ENCODE measurements at regions not wholly inside any gene's neighbourhood (a gene's known extent, or its start where the extent isn't known, plus 50 kb on each side); places are given as distances from the start of the nearest gene placed in this dataset.

- no peak overlapping the region for H3K14ac ChIP-seq (ENCODE audit: low read length)
- no CpG with 5 or more reads among the region's 4 CpGs for WGBS (ENCODE audit: extremely low coverage, insufficient coverage, insufficient read length)
- no peak overlapping the region for H3K4me3 ChIP-seq (ENCODE audit: low read depth, low read length)
- H4K8ac ChIP-seq (ENCODE audit: low read depth, low read length), result no peak overlapping the region
- no peak overlapping the region for H3K27ac ChIP-seq (ENCODE audit: low read depth, low read length)
- no peak overlapping the region for H3K9ac ChIP-seq (ENCODE audit: low read length)
- H3K4me2 ChIP-seq (ENCODE audit: low read length), result no peak overlapping the region
- no peak overlapping the region for H2BK5ac ChIP-seq (ENCODE audit: low read depth, low read length, poor library complexity)
- H3K23ac ChIP-seq (ENCODE audit: low read length), result no peak overlapping the region
- H3K36me3 ChIP-seq (ENCODE audit: control insufficient read depth in 1 of 2, insufficient read depth in 2 of 2, low read length in 2 of 2), result no peaks in the 10 kb centered on the region
- H3K27me3 ChIP-seq (ENCODE audit: insufficient read depth, low read length), result no peaks in the 10 kb centered on the region
- no peak overlapping the region for H4K91ac ChIP-seq (ENCODE audit: low read depth, low read length)
- no peak for DNase-seq
- no peaks in the 10 kb centered on the region for H3K79me1 ChIP-seq (ENCODE audit: low read length)
- no peaks in the 10 kb centered on the region for H3K9me3 ChIP-seq (ENCODE audit: insufficient read depth, low read depth, low read length)
- H3K79me2 ChIP-seq (ENCODE audit: control insufficient read depth, insufficient read depth, low read length, poor library complexity), result no peaks in the 10 kb centered on the region
- no peak overlapping the region for H2BK120ac ChIP-seq (ENCODE audit: insufficient read depth, low read length, poor library complexity)
- H3K4me1 ChIP-seq (ENCODE audit: control insufficient read depth in 1 of 2, insufficient read depth in 2 of 2, low read length in 2 of 2), result peaks cover 6% of the 10 kb centered on the region in 2 experiments
- no peak overlapping the region for H4K12ac ChIP-seq (ENCODE audit: low read depth, low read length)
- H2AFZ ChIP-seq (ENCODE audit: insufficient read depth, low read length, poor library complexity), result no peak overlapping the region
- H3K18ac ChIP-seq (ENCODE audit: low read length), result no peak overlapping the region
- H2AK5ac ChIP-seq (ENCODE audit: low read length), result no peak overlapping the region
- H2BK12ac ChIP-seq (ENCODE audit: low read length), result no peak overlapping the region
- no peak overlapping the region for H3K4ac ChIP-seq (ENCODE audit: low read depth, low read length)
Measured at GRCh38 chr18:73895701-73896100, 251.9 kb downstream of the FBXO15 start.

GRCh38 chr18:73893880-73894279 is 253.8 kb downstream of the FBXO15 start:
- no peaks in the 10 kb centered on the region for H3K9me3 ChIP-seq (ENCODE audit: insufficient read depth, low read depth, low read length)
- no peak overlapping the region for H3K23ac ChIP-seq (ENCODE audit: low read length)
- H2AFZ ChIP-seq (ENCODE audit: insufficient read depth, low read length, poor library complexity), result no peak overlapping the region
- H4K12ac ChIP-seq (ENCODE audit: low read depth, low read length), result no peak overlapping the region
- no peak overlapping the region for H4K8ac ChIP-seq (ENCODE audit: low read depth, low read length)
- H3K4ac ChIP-seq (ENCODE audit: low read depth, low read length), result no peak overlapping the region
- no peaks in the 10 kb centered on the region for H3K36me3 ChIP-seq (ENCODE audit: control insufficient read depth in 1 of 2, insufficient read depth in 2 of 2, low read length in 2 of 2)
- H4K91ac ChIP-seq (ENCODE audit: low read depth, low read length), result no peak overlapping the region
- no peak overlapping the region for H3K4me2 ChIP-seq (ENCODE audit: low read length)
- no peak overlapping the region for H2BK120ac ChIP-seq (ENCODE audit: insufficient read depth, low read length, poor library complexity)
- no peaks in the 10 kb centered on the region for H3K27me3 ChIP-seq (ENCODE audit: insufficient read depth, low read length)
- no peak for DNase-seq
- H3K18ac ChIP-seq (ENCODE audit: low read length), result no peak overlapping the region
- H3K14ac ChIP-seq (ENCODE audit: low read length), result no peak overlapping the region
- H3K4me3 ChIP-seq (ENCODE audit: low read depth, low read length), result no peak overlapping the region
- no peak overlapping the region for H3K9ac ChIP-seq (ENCODE audit: low read length)
- H2AK5ac ChIP-seq (ENCODE audit: low read length), result no peak overlapping the region
- H3K27ac ChIP-seq (ENCODE audit: low read depth, low read length), result no peak overlapping the region
- no peaks in the 10 kb centered on the region for H3K79me1 ChIP-seq (ENCODE audit: low read length)
- H2BK12ac ChIP-seq (ENCODE audit: low read length), result no peak overlapping the region
- H3K4me1 ChIP-seq (ENCODE audit: control insufficient read depth in 1 of 2, insufficient read depth in 2 of 2, low read length in 2 of 2), result peaks cover 6% of the 10 kb centered on the region in 2 experiments
- no CpG with 5 or more reads among the region's 3 CpGs for WGBS (ENCODE audit: extremely low coverage, insufficient coverage, insufficient read length)
- no peaks in the 10 kb centered on the region for H3K79me2 ChIP-seq (ENCODE audit: control insufficient read depth, insufficient read depth, low read length, poor library complexity)
- no peak overlapping the region for H2BK5ac ChIP-seq (ENCODE audit: low read depth, low read length, poor library complexity)

GRCh38 chr18:73891572-73892421 is 255.8 kb downstream of the FBXO15 start:
- no peak overlapping the region for H3K4me3 ChIP-seq (ENCODE audit: low read depth, low read length)
- no peak overlapping the region for H3K27ac ChIP-seq (ENCODE audit: low read depth, low read length)
- H3K9ac ChIP-seq (ENCODE audit: low read length), result no peak overlapping the region
- H3K4me2 ChIP-seq (ENCODE audit: low read length), result no peak overlapping the region
- no peak overlapping the region for H4K8ac ChIP-seq (ENCODE audit: low read depth, low read length)
- H2BK5ac ChIP-seq (ENCODE audit: low read depth, low read length, poor library complexity), result no peak overlapping the region
- no peak for DNase-seq
- H3K18ac ChIP-seq (ENCODE audit: low read length), result no peak overlapping the region
- H2AK5ac ChIP-seq (ENCODE audit: low read length), result no peak overlapping the region
- no peaks in the 10 kb centered on the region for H3K79me2 ChIP-seq (ENCODE audit: control insufficient read depth, insufficient read depth, low read length, poor library complexity)
- H2BK12ac ChIP-seq (ENCODE audit: low read length), result no peak overlapping the region
- WGBS (ENCODE audit: extremely low coverage, insufficient coverage, insufficient read length), result no CpG with 5 or more reads among the region's 20 CpGs
- H3K9me3 ChIP-seq (ENCODE audit: insufficient read depth, low read depth, low read length), result no peaks in the 10 kb centered on the region
- H3K27me3 ChIP-seq (ENCODE audit: insufficient read depth, low read length), result no peaks in the 10 kb centered on the region
- peaks cover 6% of the 10 kb centered on the region in 2 experiments for H3K4me1 ChIP-seq (ENCODE audit: control insufficient read depth in 1 of 2, insufficient read depth in 2 of 2, low read length in 2 of 2)
- no peaks in the 10 kb centered on the region for H3K79me1 ChIP-seq (ENCODE audit: low read length)
- no peak overlapping the region for H3K4ac ChIP-seq (ENCODE audit: low read depth, low read length)
- no peak overlapping the region for H4K91ac ChIP-seq (ENCODE audit: low read depth, low read length)
- H3K23ac ChIP-seq (ENCODE audit: low read length), result no peak overlapping the region
- no peak overlapping the region for H2AFZ ChIP-seq (ENCODE audit: insufficient read depth, low read length, poor library complexity)
- no peak overlapping the region for H2BK120ac ChIP-seq (ENCODE audit: insufficient read depth, low read length, poor library complexity)
- no peak overlapping the region for H4K12ac ChIP-seq (ENCODE audit: low read depth, low read length)
- H3K14ac ChIP-seq (ENCODE audit: low read length), result no peak overlapping the region
- H3K36me3 ChIP-seq (ENCODE audit: control insufficient read depth in 1 of 2, insufficient read depth in 2 of 2, low read length in 2 of 2), result no peaks in the 10 kb centered on the region

- no peak overlapping the region for H2BK5ac ChIP-seq (ENCODE audit: low read depth, low read length, poor library complexity)
- H3K9ac ChIP-seq (ENCODE audit: low read length), result no peak overlapping the region
- no peak overlapping the region for H2AK5ac ChIP-seq (ENCODE audit: low read length)
- no peak overlapping the region for H4K8ac ChIP-seq (ENCODE audit: low read depth, low read length)
- H3K18ac ChIP-seq (ENCODE audit: low read length), result no peak overlapping the region
- H3K9me3 ChIP-seq (ENCODE audit: insufficient read depth, low read depth, low read length), result no peaks in the 10 kb centered on the region
- DNase-seq, result no peak
- no peaks in the 10 kb centered on the region for H3K27me3 ChIP-seq (ENCODE audit: insufficient read depth, low read length)
- H3K79me2 ChIP-seq (ENCODE audit: control insufficient read depth, insufficient read depth, low read length, poor library complexity), result no peaks in the 10 kb centered on the region
- no peak overlapping the region for H2BK120ac ChIP-seq (ENCODE audit: insufficient read depth, low read length, poor library complexity)
- peaks cover 6% of the 10 kb centered on the region in 2 experiments for H3K4me1 ChIP-seq (ENCODE audit: control insufficient read depth in 1 of 2, insufficient read depth in 2 of 2, low read length in 2 of 2)
- no peak overlapping the region for H3K23ac ChIP-seq (ENCODE audit: low read length)
- no CpG with 5 or more reads among the region's 6 CpGs for WGBS (ENCODE audit: extremely low coverage, insufficient coverage, insufficient read length)
- no peaks in the 10 kb centered on the region for H3K79me1 ChIP-seq (ENCODE audit: low read length)
- H3K4me2 ChIP-seq (ENCODE audit: low read length), result no peak overlapping the region
- no peak overlapping the region for H3K4me3 ChIP-seq (ENCODE audit: low read depth, low read length)
- H3K36me3 ChIP-seq (ENCODE audit: control insufficient read depth in 1 of 2, insufficient read depth in 2 of 2, low read length in 2 of 2), result no peaks in the 10 kb centered on the region
- H3K4ac ChIP-seq (ENCODE audit: low read depth, low read length), result no peak overlapping the region
- no peak overlapping the region for H4K91ac ChIP-seq (ENCODE audit: low read depth, low read length)
- H2AFZ ChIP-seq (ENCODE audit: insufficient read depth, low read length, poor library complexity), result no peak overlapping the region
- no peak overlapping the region for H3K27ac ChIP-seq (ENCODE audit: low read depth, low read length)
- H2BK12ac ChIP-seq (ENCODE audit: low read length), result no peak overlapping the region
- no peak overlapping the region for H4K12ac ChIP-seq (ENCODE audit: low read depth, low read length)
- H3K14ac ChIP-seq (ENCODE audit: low read length), result no peak overlapping the region
Measured at GRCh38 chr18:73888565-73888964, 259.1 kb downstream of the FBXO15 start.

Measured in trophoblast cell (in vitro differentiated cells and primary cell).